HCT116 (cell line): ENCODE measurements at regions not wholly inside any gene's neighbourhood (a gene's known extent, or its start where the extent isn't known, plus 50 kb on each side); places are given as distances from the start of the nearest gene placed in this dataset.

Experiments
- ATAC-seq: fragments of 200-7000 bp; cut with Tn5 transposase; 2 replicates; pipeline ENCODE4 v1.9.1; 2020; ENCODE audit warnings: mild to moderate bottlenecking, moderate library complexity
- BruUV-seq: library from RNA; stranded (reverse); fragments of 400-500 nt; replicated peaks from 2 replicates; lab custom pipeline; 2021; lab: Mats Ljungman, UMichigan
- CTCF ChIA-PET: fragments of 300-600 bp; sonication (Branson Sonifier 250); formaldehyde crosslinking; loops from one replicate; lab custom pipeline; 2021; ENCODE audit warnings: antibody characterized with exemption; lab: Charles Lee
- POLR2A ChIA-PET: fragments of 300-600, 350-600 bp; sonication (Branson Sonifier 250); formaldehyde crosslinking; loops from one replicate; lab custom pipeline; 2021; ENCODE audit warnings: antibody characterized with exemption; lab: Charles Lee
- RAD21 ChIA-PET, 2 experiments: fragments of 300-600 bp; sonication (Branson Sonifier 250); formaldehyde crosslinking; loops; one replicate each; lab custom pipeline; 2023; ENCODE audit warnings: low total read pairs in 2 of 2; ENCODE audit not compliant: uncharacterized antibody in 2 of 2, unreplicated experiment in 2 of 2, low non-redundant PET in 1 of 2; lab: Charles Lee
- DNase-seq: peaks from one replicate; pipeline ENCODE4 v3.0.0-alpha.2; 2010; ENCODE audit warnings: low read depth, low spot score
- H2AFZ ChIP-seq: fragments of 200-600 bp; shearing (Covaris generic), sonication (generic); 2 replicates; pipeline ENCODE4 v1.6.1; 2017; ENCODE audit warnings: low read depth, mixed run types, mixed read lengths, antibody characterized with exemption, low read length; ENCODE audit not compliant: poor library complexity, severe bottlenecking
- H3K27ac ChIP-seq: 2 replicates; pipeline ENCODE4 v1.5.1; 2012; ENCODE audit warnings: low read depth, low read length
- H3K27me3 ChIP-seq: fragments of 200-600 bp; sonication (generic); 2 replicates; pipeline ENCODE4 v1.6.1; 2016; ENCODE audit warnings: mixed run types, low read length, mixed read lengths; ENCODE audit not compliant: insufficient read depth
- H3K36me3 ChIP-seq, 2 experiments: fragments of 200-500 bp in 1 of 2; fragments of 200-600 bp in 1 of 2; sonication (Bioruptor generic) in 1 of 2; sonication (generic) in 1 of 2; 2 replicates each; pipeline versions ENCODE4 v1.5.1 to v1.6.1; 2014 to 2016; ENCODE audit warnings: low read length in 2 of 2, inconsistent platforms in 1 of 2, mixed read lengths in 1 of 2, mixed run types in 1 of 2; ENCODE audit not compliant: insufficient read depth in 2 of 2, control insufficient read depth in 1 of 2
- H3K4me1 ChIP-seq, 2 experiments: fragments of 200-600 bp in 1 of 2; sonication (generic) in 1 of 2; 2 replicates each; pipeline versions ENCODE4 v1.5.1 to v1.6.1; 2012 to 2017; ENCODE audit warnings: low read length in 2 of 2, inconsistent platforms in 1 of 2, mild to moderate bottlenecking in 1 of 2, mixed read lengths in 1 of 2, mixed run types in 1 of 2, moderate library complexity in 1 of 2; ENCODE audit not compliant: insufficient read depth in 2 of 2, control insufficient read depth in 1 of 2
- H3K4me2 ChIP-seq: fragments of 200-600 bp; sonication (generic); 2 replicates; pipeline ENCODE4 v1.6.1; 2017; ENCODE audit warnings: mixed run types, low read length, mixed read lengths
- H3K4me3 ChIP-seq, 2 experiments: fragments of 200-600 bp in 1 of 2; sonication (generic) in 1 of 2; replicated peaks in 1 of 2; 2 replicates each; pipeline ENCODE4 v1.5.1; 2011 to 2016; ENCODE audit warnings: low read length in 2 of 2, control low read depth in 1 of 2, low read depth in 1 of 2, mild to moderate bottlenecking in 1 of 2, mixed read lengths in 1 of 2, mixed run types in 1 of 2
- H3K79me2 ChIP-seq: fragments of 200-600 bp; sonication (generic); 2 replicates; pipeline ENCODE4 v1.6.1; 2017; ENCODE audit warnings: mild to moderate bottlenecking, mixed run types, low read length, moderate library complexity, mixed read lengths; ENCODE audit not compliant: insufficient read depth
- H3K9ac ChIP-seq: fragments of 200-600 bp; sonication (generic); 2 replicates; pipeline ENCODE4 v1.6.1; 2016; ENCODE audit warnings: low read length, mixed read lengths
- H3K9me2 ChIP-seq: fragments of 200-600 bp; sonication (generic), shearing (Covaris generic); 2 replicates; pipeline ENCODE4 v1.6.1; 2017; ENCODE audit warnings: mixed run types, mild to moderate bottlenecking, moderate library complexity; ENCODE audit not compliant: insufficient read depth
- H3K9me3 ChIP-seq, 2 experiments: fragments of 200-500 bp in 1 of 2; fragments of 200-600 bp in 1 of 2; sonication (Bioruptor generic) in 1 of 2; sonication (generic) in 1 of 2; 2 replicates each; pipeline ENCODE4 v1.6.1; 2014 to 2017; ENCODE audit warnings: low read length in 2 of 2, mixed read lengths in 2 of 2, inconsistent platforms in 1 of 2, low read depth in 1 of 2, mild to moderate bottlenecking in 1 of 2, mixed run types in 1 of 2, moderate library complexity in 1 of 2; ENCODE audit not compliant: control insufficient read depth in 1 of 2, insufficient read depth in 1 of 2
- H4K20me1 ChIP-seq: fragments of 200-600 bp; sonication (generic), shearing (Covaris generic); 2 replicates; pipeline ENCODE4 v1.6.1; 2017; ENCODE audit warnings: mixed run types, mild to moderate bottlenecking, moderate library complexity; ENCODE audit not compliant: insufficient read depth
- CBX3 ChIP-seq: IDR thresholded peaks from 2 replicates; pipeline ENCODE4 v1.6.1; 2012; ENCODE audit warnings: low read depth
- CEBPB ChIP-seq: IDR thresholded peaks from 2 replicates; pipeline ENCODE4 v1.6.1; 2012; ENCODE audit warnings: low read depth
- EGR1 ChIP-seq: IDR thresholded peaks from 2 replicates; pipeline ENCODE4 v1.6.1; 2012; ENCODE audit warnings: low read depth
- EZH2 ChIP-seq: fragments of 200-600 bp; sonication (generic); IDR thresholded peaks from 2 replicates; pipeline ENCODE4 v1.6.1; 2017; ENCODE audit warnings: antibody characterized with exemption, mixed run types
- EZH2phosphoT487 ChIP-seq: fragments of 200-600 bp; IDR thresholded peaks from 2 replicates; pipeline ENCODE4 v1.6.1; 2018; ENCODE audit warnings: antibody characterized with exemption, borderline replicate concordance
- FOSL1 ChIP-seq: IDR thresholded peaks from 2 replicates; pipeline ENCODE4 v1.6.1; 2012; ENCODE audit warnings: low read depth
- JUND ChIP-seq: IDR thresholded peaks from 2 replicates; pipeline ENCODE4 v1.6.1; 2012
- POLR2A ChIP-seq: IDR thresholded peaks from 2 replicates; pipeline ENCODE4 v1.7.0; 2011; ENCODE audit warnings: borderline replicate concordance; ENCODE audit not compliant: insufficient read depth, insufficient read length; ENCODE audit errors: extremely low read depth
- SIN3A ChIP-seq: IDR thresholded peaks from 2 replicates; pipeline ENCODE4 v1.6.1; 2012; ENCODE audit warnings: low read depth
- SP1 ChIP-seq: IDR thresholded peaks from 2 replicates; pipeline ENCODE4 v1.6.1; 2012; ENCODE audit warnings: low read depth
- SRF ChIP-seq: IDR thresholded peaks from 2 replicates; pipeline ENCODE4 v1.6.1; 2012; ENCODE audit warnings: low read depth
- TCF7L2 ChIP-seq: IDR thresholded peaks from 2 replicates; pipeline ENCODE4 v1.7.0; 2011; ENCODE audit warnings: borderline replicate concordance, inconsistent platforms; ENCODE audit not compliant: insufficient read depth, insufficient read length; ENCODE audit errors: extremely low read depth
- YY1 ChIP-seq: IDR thresholded peaks from 2 replicates; pipeline ENCODE4 v1.6.1; 2011; ENCODE audit warnings: low read length, low read depth, moderate library complexity, mild to moderate bottlenecking; ENCODE audit not compliant: insufficient replicate concordance; ENCODE audit errors: extremely low read depth
- ZFX ChIP-seq: fragments of 450-650 bp; IDR thresholded peaks from 2 replicates; pipeline ENCODE4 v1.6.1; 2017
- ZNF274 ChIP-seq: fragments of 200-500 bp; sonication (Bioruptor generic); IDR thresholded peaks from 2 replicates; pipeline ENCODE4 v1.6.1; 2014; ENCODE audit warnings: mild to moderate bottlenecking, low read depth, low read length, inconsistent platforms
- intact Hi-C: fragments of 100-400 bp; cut with micrococcal nuclease; formaldehyde crosslinking; loops from 2 replicates; pipeline ENCODE4 v1.10.0; 2022
- TF ChIP-seq, protein P1 (sequence below): IDR thresholded peaks from 2 replicates; pipeline ENCODE4 v1.6.1; 2011; ENCODE audit warnings: mild to moderate bottlenecking, low read length, moderate library complexity; ENCODE audit not compliant: insufficient replicate concordance; ENCODE audit errors: extremely low read depth
- TF ChIP-seq, protein P2 (sequence below): IDR thresholded peaks from 2 replicates; pipeline ENCODE4 v1.6.1; 2012
- TF ChIP-seq, protein P3 (sequence below): IDR thresholded peaks from 2 replicates; pipeline ENCODE4 v1.6.1; 2012
- TF ChIP-seq, protein P4 (sequence below): IDR thresholded peaks from 2 replicates; pipeline ENCODE4 v1.6.1; 2012; ENCODE audit warnings: low read depth

DNA sequence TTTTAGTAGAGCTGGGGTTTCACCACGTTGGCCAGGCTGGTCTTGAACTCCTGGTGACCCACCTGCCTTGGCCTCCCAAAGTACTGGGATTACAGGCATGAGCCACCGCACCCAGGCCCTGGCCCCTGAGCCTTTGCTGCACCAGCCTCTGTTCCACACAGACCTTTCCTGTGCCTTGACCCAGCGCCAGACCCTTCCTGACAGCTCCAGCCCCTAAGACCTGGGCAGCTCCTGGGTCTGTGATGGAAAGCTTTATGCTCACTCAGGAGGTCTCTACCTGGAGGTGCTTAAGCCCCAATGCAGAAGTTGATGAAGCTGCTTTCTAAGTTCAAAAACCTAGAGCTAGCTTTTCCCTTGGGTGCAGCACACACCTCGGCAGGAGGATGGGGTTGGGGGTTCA, 58.8 kb upstream of the NEK6 start (continued):
- no peak for TF ChIP-seq YY1
- TF ChIP-seq SRF = no peak
- TF ChIP-seq, protein P1, sequence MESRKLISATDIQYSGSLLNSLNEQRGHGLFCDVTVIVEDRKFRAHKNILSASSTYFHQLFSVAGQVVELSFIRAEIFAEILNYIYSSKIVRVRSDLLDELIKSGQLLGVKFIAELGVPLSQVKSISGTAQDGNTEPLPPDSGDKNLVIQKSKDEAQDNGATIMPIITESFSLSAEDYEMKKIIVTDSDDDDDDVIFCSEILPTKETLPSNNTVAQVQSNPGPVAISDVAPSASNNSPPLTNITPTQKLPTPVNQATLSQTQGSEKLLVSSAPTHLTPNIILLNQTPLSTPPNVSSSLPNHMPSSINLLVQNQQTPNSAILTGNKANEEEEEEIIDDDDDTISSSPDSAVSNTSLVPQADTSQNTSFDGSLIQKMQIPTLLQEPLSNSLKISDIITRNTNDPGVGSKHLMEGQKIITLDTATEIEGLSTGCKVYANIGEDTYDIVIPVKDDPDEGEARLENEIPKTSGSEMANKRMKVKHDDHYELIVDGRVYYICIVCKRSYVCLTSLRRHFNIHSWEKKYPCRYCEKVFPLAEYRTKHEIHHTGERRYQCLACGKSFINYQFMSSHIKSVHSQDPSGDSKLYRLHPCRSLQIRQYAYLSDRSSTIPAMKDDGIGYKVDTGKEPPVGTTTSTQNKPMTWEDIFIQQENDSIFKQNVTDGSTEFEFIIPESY = no peak

DNA sequence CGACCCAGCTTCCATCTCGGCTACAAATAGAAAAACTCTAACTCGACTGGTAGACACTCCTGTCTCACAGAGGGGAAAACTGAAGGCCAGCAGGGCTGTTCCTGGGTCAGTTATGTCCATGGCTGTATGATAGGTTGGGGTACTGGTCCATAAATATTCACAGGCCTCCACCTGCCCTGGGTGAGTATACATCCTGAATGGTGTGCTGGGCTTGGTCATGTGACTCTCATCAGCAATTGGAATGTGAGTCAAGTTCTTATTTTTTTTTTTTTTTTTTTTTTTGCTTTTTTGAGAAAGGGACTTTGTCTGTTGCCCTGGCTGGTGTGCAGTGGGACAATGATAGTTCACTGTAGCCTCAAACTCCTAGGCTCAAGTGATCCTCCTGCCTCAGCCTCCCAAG, 58.3 kb upstream of the NEK6 start:
- DNase-seq = no peak
- Histone ChIP-seq H2AFZ (no peak overlapping the region), H3K27me3 (no peaks in the 10 kb centered on the region), H3K4me1 (peaks cover 0 to 7% of the 10 kb centered on the region in 2 experiments; a peak in 2 of 4 replicates), H3K27ac (no peak overlapping the region), H4K20me1 (no peaks in the 10 kb centered on the region), H3K9me3 (no peaks in the 10 kb centered on the region), H3K9me2 (no peaks in the 10 kb centered on the region), H3K4me2 (no peak overlapping the region), H3K4me3 (no peak overlapping the region), H3K9ac (no peak overlapping the region), H3K79me2 (no peaks in the 10 kb centered on the region), H3K36me3 (no peaks in the 10 kb centered on the region)
- no TSS peak for BruUV-seq
- CTCF ChIA-PET = no interaction called here
- no peak for ATAC-seq
- POLR2A ChIA-PET = no interaction called here
- TF ChIP-seq EZH2 = no peak
- no peak for TF ChIP-seq ZFX
- no peak for TF ChIP-seq SP1
- no peak for TF ChIP-seq SRF
- no peak for TF ChIP-seq FOSL1
- TF ChIP-seq, protein P2, sequence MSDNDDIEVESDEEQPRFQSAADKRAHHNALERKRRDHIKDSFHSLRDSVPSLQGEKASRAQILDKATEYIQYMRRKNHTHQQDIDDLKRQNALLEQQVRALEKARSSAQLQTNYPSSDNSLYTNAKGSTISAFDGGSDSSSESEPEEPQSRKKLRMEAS = no peak
- no peak for TF ChIP-seq YY1
- TF ChIP-seq, protein P3, sequence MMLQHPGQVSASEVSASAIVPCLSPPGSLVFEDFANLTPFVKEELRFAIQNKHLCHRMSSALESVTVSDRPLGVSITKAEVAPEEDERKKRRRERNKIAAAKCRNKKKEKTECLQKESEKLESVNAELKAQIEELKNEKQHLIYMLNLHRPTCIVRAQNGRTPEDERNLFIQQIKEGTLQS = no peak
- TF ChIP-seq ZNF274 = no peak
- TF ChIP-seq, protein P1 = no peak
- TF ChIP-seq EGR1 = no peak
- TF ChIP-seq CBX3 = no peak
- no peak for TF ChIP-seq SIN3A
- no peak for TF ChIP-seq JUND
- TF ChIP-seq, protein P4, sequence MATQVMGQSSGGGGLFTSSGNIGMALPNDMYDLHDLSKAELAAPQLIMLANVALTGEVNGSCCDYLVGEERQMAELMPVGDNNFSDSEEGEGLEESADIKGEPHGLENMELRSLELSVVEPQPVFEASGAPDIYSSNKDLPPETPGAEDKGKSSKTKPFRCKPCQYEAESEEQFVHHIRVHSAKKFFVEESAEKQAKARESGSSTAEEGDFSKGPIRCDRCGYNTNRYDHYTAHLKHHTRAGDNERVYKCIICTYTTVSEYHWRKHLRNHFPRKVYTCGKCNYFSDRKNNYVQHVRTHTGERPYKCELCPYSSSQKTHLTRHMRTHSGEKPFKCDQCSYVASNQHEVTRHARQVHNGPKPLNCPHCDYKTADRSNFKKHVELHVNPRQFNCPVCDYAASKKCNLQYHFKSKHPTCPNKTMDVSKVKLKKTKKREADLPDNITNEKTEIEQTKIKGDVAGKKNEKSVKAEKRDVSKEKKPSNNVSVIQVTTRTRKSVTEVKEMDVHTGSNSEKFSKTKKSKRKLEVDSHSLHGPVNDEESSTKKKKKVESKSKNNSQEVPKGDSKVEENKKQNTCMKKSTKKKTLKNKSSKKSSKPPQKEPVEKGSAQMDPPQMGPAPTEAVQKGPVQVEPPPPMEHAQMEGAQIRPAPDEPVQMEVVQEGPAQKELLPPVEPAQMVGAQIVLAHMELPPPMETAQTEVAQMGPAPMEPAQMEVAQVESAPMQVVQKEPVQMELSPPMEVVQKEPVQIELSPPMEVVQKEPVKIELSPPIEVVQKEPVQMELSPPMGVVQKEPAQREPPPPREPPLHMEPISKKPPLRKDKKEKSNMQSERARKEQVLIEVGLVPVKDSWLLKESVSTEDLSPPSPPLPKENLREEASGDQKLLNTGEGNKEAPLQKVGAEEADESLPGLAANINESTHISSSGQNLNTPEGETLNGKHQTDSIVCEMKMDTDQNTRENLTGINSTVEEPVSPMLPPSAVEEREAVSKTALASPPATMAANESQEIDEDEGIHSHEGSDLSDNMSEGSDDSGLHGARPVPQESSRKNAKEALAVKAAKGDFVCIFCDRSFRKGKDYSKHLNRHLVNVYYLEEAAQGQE = no peak
- TF ChIP-seq EZH2phosphoT487 = no peak
- no peak for TF ChIP-seq POLR2A
- TF ChIP-seq TCF7L2 = no peak
- no peak for TF ChIP-seq CEBPB
- RAD21 ChIA-PET = no interaction called here
- intact Hi-C loops = no loop called here
